Islet of Langerhans (tissue), 1 donor: ENCODE measurements at regions not wholly inside any gene's neighbourhood (a gene's known extent, or its start where the extent isn't known, plus 50 kb on each side); places are given as distances from the start of the nearest gene placed in this dataset.
A peak's percentile ranks its signal among the peaks of the same experiment; 100 is the strongest.
"Not testable (repeated sequence)": the region's sequence is repeated elsewhere in the genome, so short reads cannot be mapped to it uniquely, and the experiment has no call there.

Experiments used
- FAIRE-seq: peaks from one replicate; lab custom pipeline; 2011; peaks lifted over from hg19 to GRCh38; lab: Jason Lieb, UNC

DNA sequence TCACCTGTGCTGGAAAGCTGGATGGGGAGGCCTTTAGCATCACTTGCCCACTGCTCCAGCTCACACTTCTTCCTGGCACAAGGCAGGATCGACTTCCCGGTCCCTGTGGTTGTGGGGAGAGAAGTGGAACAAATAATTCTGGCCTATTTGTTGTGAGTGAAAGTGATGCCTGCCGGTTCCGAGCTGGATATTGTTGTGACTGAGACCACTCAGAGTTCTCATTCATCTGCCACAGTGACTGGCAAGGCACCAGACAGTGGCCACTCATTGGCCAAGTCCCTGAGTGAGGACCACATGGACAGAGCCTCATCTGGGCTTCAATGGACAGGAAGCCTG is 191.9 kb downstream of the PTPRU start:
- FAIRE-seq = no peak

DNA sequence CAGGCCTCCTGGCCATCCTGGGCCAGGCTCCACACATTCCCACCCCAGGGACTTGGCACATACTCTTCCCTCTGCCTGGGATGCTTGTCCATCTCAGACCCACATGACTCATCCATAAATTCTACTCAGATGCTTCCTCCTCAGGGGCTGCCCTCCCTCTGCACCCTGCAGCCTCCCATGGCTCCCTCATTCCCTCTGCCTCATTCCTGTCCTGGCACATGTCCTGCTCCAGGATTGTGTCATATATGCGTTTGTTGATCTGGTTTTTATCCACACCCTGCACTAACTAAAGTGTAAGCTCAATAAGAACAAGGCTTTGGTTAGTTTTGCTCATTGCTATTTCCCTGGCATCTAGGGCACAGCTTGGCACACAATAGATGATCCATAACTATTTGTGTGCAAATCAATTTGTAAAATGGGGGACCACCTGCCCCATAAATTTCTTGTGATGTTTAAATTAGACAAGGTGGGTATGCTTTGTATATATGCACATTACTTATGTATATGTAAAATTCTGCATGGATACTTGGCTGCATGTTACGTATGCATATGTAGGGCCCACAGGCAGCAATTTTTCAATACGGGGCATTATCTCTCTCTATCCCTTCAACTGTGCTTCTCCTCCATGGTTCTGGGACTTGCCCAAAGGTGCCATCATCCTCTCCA is 191.4 kb downstream of the PTPRU start:
- no peak for FAIRE-seq

DNA sequence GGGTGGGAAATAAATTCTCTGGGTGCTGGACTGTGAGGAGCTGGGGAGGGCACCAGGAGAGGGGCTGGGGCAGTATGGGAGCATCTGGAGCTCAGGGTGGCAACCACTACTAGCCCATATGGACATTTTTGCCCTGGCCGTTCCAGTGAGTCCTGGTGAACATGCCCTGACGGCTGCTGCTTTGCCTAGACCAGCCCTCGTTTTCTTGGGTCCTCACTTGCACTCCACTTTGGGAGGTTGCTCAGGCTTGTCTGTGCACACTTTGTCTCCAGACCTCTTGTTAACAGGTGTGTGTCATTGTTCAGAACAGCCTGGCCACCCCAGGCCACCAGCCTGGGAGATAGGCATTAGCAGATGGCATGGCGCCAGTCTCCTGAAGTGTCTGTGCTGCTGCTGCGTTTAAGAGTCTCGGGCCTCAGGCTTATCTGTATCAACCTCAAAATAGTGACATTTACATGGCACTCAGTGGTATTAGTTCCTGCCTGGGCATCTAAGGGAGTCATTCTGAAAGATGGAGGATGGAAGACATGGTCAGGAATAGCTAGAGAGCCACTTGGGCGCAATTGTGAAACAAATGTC is 190.5 kb downstream of the PTPRU start:
- FAIRE-seq = no peak

DNA sequence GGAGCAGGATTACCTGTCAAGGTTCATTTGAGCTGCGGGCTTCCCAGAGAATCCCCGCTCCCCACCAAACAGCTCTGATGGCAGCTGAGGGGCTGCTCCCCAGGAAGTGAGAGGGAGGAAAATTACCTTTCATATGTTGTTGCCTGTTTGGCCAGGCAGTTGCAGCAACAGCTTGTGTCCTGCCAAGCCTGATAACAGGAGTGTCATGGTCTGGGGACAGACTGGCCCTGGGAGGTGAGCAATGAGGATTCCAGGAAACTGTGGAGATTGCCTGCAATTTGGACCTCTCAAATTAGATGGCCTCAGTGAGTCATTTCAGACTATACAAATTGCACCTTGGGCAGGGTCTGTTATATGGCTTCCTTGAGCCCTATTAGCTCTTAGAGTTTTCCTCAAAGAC is 189.3 kb downstream of the PTPRU start:
- no peak for FAIRE-seq

DNA sequence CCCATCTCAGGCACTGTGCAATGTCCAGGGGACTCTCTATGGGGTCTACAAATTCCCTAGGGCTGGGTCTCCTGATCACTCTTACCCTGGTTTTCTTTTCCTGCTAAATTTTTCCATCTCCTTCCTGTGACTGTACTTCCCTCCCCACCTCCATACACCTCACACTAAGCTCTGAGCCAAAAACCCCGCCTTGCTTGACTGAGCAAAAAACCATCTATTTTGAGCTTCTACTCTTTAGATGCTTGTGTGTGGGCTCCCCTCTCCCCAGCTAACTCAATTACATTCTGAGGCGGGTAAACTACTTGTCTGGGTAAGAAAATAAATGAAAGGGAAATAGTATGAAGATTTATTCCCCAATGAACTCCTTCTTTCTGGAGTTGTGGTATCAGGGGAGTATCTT is 187.9 kb downstream of the PTPRU start:
- FAIRE-seq = no peak

DNA sequence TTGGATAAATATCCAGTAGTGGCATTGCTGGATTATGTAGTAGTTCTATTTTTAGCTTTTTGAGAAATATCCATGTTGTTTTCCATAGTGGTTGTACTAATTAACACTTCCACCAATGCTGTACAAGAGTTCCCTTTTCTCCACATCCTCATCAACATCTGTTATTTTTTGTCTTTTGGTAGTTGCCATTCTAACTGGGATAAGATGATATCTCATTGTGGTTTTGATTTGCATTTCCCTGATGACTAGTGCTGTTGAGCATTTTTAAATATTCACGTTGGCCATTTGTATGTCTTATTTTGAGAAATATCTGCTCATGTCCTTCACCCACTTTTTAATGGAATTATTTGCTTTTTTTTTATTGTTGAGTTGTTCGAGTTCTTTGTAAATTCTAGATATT is 183.9 kb downstream of the PTPRU start:
- FAIRE-seq = no peak

DNA sequence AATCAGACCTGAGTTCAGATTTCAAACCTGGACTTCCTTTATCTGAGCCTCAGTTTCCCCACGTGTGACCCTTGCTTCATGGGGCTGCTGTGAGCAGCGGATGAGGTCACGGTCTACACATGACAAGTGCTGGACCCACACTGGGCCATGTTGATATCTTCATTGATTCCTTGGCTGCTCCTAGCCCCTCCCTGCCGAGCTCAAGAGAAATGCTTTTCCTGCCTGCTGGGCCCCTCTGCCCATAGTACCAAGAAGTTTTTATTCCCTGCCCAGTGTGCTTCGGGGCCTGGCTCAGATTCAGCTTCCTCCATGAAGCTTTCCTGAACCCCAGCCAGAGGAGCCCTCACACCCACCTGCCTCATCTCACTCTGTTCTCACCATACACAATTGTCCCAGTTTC is 181.6 kb downstream of the PTPRU start:
- no peak for FAIRE-seq

DNA sequence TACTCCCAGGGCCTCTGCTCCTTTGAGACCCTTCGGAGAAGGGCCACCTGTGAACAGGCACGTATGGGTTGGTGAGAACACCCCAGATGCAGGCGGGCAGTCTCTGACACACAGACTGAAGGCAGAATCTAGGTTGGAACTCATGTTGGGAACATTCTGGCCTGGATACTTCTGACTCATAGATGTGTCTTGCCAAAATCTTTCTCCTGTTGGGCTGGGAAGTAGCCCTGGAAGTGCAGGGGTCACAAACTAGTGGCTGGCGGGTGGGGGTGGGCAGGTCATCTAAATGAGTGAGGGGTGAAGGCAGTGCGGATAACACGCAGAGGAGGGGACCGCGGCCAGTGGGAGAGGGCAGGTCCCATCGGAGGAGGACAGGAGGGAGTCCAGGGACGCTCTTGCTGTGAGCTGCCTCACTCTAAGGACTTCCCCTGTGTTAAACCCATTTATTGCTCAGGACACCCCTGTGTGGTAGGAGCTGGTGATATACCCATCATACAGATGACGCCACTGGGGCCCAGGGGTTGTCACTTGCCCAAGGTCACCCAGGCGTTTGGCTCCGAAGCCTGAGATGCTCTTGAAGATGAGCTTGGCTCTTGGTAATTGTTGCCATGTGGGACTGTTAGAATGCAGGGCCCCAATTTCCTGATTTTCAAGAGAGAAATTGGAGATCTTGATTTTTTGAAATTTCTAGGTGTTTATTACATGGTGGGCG is 181.0 kb downstream of the PTPRU start:
- no peak for FAIRE-seq

DNA sequence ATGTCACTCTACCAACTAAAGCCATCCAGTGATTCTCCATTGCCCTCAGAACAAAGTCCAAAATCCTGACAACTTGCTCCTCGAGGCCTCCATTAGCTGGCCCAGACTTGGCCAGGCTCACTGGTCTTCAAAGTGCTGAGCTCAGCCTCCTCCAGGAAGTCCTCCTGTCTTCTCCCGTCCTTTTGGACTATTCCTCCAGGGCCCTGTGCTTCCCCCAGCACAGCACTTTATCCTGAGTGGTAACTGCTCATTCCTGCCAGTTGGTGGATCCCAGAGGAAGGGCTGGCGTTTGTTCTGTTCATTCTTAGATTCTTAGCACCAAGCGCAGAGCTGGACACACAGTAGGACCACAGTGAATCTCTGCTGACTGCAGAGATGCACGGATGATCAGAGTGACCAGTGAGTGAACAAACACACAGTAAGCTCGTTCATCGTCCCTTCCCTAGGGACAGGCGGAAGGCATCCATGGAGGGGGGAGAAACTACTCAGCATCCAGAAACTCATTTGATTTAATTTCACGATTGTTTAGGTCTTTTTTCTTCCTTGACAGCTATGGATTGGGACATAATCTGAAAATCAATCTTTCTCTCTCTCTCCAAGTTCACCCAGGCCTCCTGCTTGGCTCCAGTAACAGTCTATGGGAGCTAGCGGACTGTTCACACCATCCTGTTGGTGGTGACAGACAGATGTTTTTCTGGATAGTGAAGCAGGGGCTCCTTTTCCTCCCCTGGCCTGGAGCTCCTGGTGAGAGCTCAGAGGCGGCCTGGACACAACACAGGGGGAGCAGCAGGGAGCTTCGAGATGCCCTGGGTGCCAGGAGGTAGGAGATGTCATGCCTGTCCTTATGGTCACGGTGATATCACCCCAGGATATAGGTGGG is 180.2 kb downstream of the PTPRU start:
- FAIRE-seq = no peak

DNA sequence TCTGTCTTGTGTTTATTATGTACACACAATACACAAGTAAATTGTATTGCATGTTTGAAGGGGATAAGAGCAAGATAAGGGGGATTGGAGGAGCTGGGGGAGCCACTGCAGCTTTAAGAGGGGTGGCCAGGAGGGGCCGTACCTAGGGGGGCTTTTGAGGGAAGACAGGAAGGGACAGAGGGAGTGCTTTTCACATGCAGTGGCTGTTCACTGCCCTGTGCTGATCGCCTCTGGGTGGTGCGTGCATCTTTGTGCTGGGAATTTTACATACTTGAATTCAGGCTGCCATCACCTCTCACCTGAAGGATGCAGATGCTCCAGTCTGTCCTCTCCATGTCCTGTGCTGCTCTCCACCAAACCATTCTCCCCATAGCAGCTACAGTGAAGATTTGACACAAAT is 179.5 kb downstream of the PTPRU start:
- no peak for FAIRE-seq

DNA sequence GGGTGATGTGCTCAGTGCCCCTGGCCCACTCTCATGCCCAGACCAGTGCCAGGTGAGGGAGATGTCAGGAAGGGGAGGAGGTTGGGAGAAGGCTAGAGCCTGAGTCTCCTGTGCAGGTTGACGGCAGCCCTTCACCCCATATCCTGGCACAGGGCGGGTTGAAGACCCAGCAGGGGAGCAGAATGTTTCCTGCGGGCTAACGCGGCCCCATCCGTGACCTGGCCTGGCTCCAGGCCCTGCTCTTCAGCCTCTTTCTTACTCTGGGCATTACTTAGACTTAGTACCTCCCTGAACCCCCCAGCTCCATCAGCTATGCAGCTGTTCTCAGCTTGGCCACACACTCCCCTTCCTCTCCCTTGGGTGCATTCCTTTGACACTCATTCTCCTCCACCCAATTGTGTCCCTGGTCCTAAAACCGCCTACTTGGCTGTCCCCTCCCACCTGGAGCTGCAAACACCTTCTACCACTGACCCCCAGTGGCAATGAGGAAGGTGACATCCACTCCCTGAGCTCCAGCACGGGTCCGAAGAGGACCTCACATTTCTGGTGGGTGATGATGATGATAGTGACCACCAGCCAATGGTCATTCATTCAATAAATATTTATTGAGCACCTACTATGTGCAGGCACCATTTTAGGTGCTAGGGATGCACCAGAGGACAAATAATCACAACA is 179.0 kb downstream of the PTPRU start:
- FAIRE-seq = no peak

DNA sequence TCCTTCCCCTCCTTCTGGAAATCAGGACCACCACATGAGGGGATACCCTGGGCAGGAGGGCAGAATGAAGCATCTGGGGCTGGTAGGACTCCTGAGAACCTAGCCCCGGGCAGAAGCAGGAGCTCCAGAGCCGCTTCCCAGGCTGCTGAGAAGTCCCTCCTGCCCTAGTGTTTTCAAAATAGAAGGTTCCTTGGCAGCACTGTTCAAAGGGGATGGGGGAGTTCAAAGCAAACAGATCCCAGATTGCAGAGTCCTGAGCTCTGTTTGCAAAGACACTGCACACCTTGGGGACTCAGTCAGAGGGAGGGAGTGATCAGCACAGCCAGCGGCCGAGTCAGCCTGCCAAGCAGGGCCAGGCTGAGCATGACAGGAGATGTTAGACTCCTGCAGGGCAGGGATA is 177.8 kb downstream of the PTPRU start:
- FAIRE-seq = no peak

DNA sequence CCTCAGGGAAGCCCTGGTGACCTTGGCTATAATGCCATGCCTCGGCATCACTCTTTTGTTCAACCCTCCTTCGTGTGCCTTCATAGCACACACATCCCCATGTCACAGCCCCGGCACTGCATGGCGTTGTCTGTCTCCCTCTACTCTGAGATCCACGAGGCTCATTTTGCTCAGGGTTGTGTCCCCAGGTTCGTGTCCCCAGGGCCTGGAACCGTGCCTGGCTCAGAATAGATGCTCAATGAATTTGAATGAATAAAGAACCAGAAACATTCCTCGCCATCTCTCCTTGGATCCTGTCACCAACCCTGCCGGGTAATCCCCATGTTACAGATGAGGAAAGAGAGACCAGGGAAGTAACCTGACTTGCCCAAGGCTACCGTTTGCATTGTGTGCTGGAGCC is 177.3 kb downstream of the PTPRU start:
- FAIRE-seq = no peak

DNA sequence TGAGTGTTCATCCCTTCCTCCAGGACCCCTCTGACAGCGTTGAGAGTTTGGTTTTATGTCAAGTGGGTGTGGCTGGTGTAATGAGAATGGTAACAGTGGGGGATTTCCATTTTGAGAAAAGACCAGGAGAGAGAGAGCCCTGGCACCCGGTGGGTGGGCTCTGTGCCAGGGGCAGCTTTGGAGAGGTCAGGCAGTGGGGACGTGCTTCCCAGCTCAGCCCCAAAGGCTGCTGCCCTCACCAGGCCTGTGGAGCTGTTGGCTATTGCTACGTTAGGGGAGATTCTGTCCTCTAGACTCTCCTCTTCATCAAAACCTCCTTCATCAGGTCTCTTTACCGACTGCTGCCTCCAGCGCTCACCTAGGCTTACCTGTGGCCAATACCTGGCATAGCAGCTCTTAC is 176.3 kb downstream of the PTPRU start:
- FAIRE-seq = no peak

DNA sequence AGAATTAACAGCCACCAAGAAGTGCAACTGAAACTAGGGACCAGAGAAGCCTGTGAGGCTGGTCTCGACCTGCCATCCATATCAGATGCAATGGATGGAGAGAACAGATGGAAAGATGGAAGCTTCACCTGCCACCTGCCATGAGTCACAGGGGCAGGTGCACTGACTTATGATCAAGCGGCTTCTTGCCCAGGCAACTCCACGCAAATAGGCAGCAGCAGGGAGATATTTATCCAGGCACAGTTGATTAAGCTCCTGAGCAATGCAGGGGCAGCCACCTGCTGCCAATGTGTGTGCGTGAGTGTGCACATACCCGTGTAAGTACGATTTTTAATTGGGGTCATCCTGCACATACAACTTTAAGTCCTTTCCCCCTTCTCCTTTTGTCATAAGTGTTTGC is 174.2 kb downstream of the PTPRU start:
- FAIRE-seq = peak; percentile 82

DNA sequence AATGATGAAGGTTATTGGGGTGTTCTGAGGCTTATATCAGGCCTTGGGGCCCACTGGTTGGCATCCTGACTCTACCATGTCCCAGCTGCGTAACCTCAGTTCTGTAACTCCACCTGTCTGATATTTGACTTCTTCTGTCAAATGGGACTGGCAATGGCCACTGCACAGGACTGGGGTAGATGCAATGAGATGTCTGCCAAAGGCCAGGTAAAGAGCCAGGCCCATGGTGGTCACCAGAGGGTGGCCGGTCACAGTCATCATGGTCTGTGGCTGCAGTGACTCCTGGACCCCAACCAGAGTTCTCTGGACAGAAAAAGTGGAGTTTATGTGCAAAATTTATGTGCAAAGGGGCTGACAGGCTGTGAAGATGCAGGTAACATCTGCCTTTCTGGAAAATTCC is 173.3 kb downstream of the PTPRU start:
- FAIRE-seq = no peak

DNA sequence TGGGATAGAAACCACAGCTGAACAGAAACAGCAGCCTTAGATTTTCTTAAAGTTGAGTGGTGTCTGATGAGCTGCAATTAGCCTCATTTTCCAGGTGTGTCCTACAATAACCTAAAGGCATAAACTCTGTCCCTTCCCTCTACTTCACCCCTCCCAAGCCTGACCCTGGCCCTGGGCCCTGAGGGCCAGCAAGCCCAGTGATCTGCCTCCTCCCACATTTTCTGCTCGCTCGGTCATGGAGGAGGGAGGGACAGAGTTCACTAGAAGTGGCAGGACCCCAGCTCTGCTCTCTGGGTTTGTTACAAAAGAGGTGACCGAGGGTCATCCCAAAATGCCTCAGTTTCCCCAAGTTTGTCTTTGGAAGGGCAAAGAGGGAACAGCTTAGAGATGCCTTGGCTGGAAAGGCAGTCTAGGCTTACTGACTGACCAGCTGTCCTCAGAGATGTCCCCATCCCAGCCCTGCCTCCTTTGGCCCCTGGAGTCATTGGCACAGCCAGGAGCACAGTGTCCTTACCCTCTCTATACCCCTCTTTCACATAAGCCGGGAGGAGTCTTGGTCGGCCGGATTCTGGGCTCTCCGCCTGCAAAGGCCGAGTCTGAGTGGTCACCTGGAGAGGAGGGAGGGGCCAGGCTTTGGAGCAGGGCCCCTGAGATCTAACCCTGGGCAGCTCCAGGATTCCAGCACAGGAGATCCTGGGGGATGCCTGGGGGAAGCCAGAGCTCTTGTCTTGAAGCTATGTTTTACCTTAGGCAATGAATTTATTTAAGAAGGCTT is 172.7 kb downstream of the PTPRU start:
- FAIRE-seq = no peak

DNA sequence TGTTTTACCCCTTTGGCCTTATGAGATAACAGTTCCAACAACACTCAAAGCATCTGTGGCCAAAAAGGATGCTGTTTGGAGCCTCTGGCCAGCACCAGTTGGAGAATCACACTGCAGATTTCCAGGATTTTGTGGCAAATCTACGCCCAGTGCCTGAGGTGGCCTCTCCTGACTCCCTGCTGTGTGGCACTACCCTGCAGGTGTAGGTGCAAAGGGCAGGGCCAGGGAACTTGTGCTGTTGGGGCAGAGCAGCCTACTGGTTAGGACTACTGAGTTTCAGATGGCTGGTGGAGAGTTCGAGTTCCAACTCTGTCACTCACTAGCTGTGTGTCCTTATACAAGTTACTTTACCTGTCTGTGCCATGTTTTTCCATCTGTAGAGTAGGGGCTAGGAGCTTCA is 170.5 kb downstream of the PTPRU start:
- no peak for FAIRE-seq

DNA sequence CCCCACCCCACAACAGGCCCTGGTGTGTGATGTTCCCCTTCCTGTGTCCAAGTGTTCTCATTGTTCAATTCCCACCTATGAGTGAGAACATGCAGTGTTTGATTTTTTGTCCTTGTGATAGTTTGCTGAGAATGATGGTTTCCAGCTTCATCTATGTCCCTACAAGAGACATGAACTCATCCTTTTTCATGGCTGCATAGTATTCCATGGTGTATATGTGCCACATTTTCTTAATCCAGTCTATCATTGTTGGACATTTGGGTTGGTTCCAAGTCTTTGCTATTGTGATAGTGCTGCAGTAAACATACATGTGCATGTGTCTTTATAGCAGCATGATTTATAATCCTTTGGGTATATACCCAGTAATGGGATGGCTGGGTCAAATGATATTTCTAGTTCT is 163.9 kb downstream of the PTPRU start:
- not testable (repeated sequence) for FAIRE-seq

DNA sequence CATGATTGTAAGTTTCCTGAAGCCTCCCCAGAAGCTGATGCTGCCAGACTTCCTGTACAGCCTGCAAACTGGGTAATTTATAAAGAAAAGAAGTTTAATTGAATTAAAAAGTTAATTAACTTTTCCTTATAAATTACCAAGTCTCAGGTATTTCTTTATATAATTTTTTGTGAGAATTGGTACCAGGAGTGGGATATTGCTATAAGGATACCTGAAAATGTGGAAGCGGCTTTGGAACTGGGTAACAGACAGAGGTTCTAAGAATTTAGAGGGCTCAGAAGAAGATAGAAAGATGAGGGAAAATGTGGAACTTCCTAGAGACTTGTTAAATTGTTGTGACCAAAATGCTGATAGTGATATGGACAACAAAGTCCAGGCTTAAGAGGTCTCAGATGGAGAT is 163.1 kb downstream of the PTPRU start:
- no peak for FAIRE-seq

DNA sequence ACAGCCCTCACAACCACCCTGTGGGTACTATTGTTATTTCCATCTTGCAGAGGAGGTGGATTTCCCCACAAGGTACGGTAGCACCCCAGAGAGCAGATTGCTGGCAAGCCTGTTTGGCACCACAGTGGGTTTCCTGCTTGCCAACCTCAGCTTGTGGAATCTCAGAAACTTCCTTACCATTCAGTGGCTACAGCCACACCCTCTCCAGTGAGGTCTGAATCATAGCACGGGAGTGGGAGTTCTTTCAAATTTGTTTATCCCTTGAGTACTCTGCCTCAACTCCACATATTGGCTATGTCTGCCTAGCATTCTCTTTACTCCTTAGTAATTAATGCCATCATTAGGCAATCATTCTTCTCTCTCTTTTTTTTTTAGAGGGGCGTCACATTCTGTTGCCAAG is 162.1 kb downstream of the PTPRU start:
- FAIRE-seq = no peak

DNA sequence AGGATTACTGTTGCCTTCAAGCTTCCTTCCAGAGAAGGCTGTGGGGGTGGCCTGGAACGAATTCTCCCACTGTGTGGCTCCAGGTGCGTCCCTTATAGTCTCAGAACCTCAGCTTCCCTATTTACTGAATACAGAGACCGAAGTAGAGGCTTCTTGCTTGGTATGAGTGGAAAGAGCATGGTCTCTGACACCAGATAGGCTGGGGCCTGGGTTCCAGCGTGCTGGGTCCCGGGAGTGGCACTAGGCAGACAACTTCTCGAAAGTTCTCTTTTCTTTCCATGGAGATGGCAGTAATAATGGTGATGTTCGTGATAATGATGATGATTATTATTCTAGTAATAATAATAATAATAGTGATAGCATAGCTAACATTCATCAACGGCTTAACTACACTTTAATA is 161.7 kb downstream of the PTPRU start:
- FAIRE-seq = no peak
